ENCODE measurements at regions not wholly inside any gene's neighbourhood (a gene's known extent, or its start where the extent isn't known, plus 50 kb on each side); places are given as distances from the start of the nearest gene placed in this dataset.

DNA sequence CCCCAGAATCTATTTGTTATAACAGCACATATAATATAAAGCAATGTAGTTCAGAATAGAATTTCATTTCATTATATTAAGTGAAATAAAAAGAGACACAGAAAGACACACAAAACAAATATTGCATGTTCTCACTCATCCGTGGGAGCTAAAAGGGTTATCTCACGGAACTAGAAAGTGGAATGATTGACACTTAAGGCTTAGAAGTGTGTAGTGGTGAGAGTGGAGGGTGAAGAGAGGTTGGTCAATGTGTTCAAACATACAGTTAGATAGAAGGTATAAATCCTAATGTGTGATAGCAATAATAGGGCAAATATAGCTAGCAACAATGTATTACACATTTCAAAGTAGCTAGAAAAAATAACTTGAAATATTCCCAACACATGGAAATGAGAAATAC, 1001.7 kb upstream of the TMPRSS15 start:
- no peak overlapping the region for H3K4me3 ChIP-seq (ENCODE audit: low read length)
- H3K36me3 ChIP-seq (ENCODE audit: insufficient read depth, low read length), result no peaks in the 10 kb centered on the region
- H3K9ac ChIP-seq (ENCODE audit: low read depth, low read length), result no peak overlapping the region
- H3K4me2 ChIP-seq (ENCODE audit: low read length), result no peak overlapping the region
- H3K27me3 ChIP-seq (ENCODE audit: control insufficient read depth, insufficient read depth, low read length), result no peaks in the 10 kb centered on the region
- H3K4me1 ChIP-seq (ENCODE audit: control insufficient read depth, insufficient read depth, low read length), result no peaks in the 10 kb centered on the region
- H3K9me3 ChIP-seq (replicated peaks; ENCODE audit: low read length), result no peaks in the 10 kb centered on the region

DNA sequence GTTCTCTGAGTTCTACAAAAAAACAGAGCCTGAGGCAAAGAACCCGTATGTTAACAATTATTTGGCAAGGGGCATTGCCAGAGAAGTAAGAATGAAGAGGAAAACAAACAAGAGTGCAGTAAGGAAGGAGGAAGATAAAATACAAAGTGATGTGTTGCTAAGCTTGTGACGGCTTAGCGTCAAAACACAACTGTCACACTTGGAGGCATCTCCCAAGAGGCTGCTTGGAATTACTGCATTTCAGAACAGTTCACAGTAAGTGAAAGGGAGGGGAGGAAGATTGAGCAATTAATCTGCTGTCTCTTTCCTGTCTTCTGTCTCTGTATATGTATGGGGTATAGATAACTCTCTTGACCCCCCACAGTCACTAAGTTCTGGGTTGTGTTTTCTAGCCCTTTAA, 1017.0 kb upstream of the TMPRSS15 start:
- H3K9me3 ChIP-seq (replicated peaks; ENCODE audit: low read length), result no peaks in the 10 kb centered on the region
- no peaks in the 10 kb centered on the region for H3K36me3 ChIP-seq (ENCODE audit: insufficient read depth, low read length)
- H3K4me1 ChIP-seq (ENCODE audit: control insufficient read depth, insufficient read depth, low read length), result no peaks in the 10 kb centered on the region
- H3K9ac ChIP-seq (ENCODE audit: low read depth, low read length), result no peak overlapping the region
- H3K4me3 ChIP-seq (ENCODE audit: low read length), result no peak overlapping the region
- no peak overlapping the region for H3K4me2 ChIP-seq (ENCODE audit: low read length)
- no peaks in the 10 kb centered on the region for H3K27me3 ChIP-seq (ENCODE audit: control insufficient read depth, insufficient read depth, low read length)

DNA sequence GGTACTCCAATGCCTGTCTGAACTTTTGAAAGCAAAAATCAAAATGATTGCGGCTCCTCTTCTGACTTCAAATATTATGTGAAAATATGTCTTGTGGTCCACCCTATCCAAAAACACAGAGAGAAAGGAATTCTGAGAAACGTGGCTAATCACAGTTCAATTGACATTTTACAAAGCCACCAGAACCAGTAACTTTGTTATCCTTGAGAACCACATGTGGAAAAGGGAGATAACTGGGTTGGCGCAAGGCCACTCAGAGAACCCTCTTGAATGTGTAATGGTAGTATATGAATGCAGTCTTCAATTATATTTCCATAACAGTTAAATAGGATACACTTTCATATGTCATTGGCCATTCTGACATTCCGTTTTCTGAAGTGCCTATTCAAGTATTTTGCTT, 1030.0 kb upstream of the TMPRSS15 start:
- Histone ChIP-seq H3K4me2 (ENCODE audit: low read length) (no peak overlapping the region), H3K36me3 (ENCODE audit: insufficient read depth, low read length) (no peaks in the 10 kb centered on the region), H3K4me3 (ENCODE audit: low read length) (no peak overlapping the region), H3K9me3 (replicated peaks; ENCODE audit: low read length) (no peaks in the 10 kb centered on the region), H3K27me3 (ENCODE audit: control insufficient read depth, insufficient read depth, low read length) (no peaks in the 10 kb centered on the region), H3K9ac (ENCODE audit: low read depth, low read length) (no peak overlapping the region), H3K4me1 (ENCODE audit: control insufficient read depth, insufficient read depth, low read length) (no peaks in the 10 kb centered on the region)

DNA sequence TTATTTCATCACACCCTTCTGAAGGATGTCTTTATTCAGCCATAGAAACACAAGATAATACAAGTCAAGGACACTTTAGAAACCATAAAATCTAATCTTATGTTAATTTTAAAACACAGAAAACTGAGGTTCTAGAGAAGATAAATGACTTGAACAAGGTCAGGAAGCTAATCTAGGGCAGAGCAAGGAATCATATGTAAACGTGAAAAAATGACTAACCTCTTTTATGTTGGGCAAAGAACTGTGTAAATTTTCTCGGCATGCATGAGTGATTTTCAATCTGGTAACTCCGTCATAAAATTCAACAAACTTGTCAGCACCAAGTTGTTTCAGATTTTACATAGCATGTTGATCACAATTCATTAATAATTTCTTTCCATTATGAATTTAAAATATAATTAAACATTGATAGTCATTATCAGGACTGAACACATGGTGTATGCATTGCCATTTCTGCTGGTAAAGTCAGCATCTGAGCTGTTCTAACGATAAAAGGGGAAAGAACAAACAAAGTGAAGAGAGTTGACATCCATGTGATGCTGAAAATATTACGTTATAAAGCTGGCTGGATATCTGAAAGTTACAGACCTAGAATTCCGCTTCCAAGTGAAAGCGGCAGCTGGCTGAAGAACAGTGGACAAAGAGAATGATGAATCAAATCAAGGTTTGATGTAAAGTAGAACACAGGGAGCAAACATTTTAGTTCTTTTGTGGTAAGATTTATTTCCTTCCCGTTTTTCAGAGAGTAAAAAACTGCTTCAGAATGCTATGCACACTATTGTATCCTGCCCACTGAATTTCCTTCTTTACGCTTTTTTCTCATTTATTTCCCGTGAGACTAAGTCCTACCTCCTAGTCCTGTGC, 1037.4 kb upstream of the TMPRSS15 start:
- peaks cover 7% of the 10 kb centered on the region for H3K4me1 ChIP-seq (ENCODE audit: control insufficient read depth, insufficient read depth, low read length)
- no peaks in the 10 kb centered on the region for H3K27me3 ChIP-seq (ENCODE audit: control insufficient read depth, insufficient read depth, low read length)
- H3K9ac ChIP-seq (ENCODE audit: low read depth, low read length), result no peak overlapping the region
- no peaks in the 10 kb centered on the region for H3K9me3 ChIP-seq (replicated peaks; ENCODE audit: low read length)
- no peaks in the 10 kb centered on the region for H3K36me3 ChIP-seq (ENCODE audit: insufficient read depth, low read length)
- H3K4me2 ChIP-seq (ENCODE audit: low read length), result peak overlapping the region; percentile 51
- peak overlapping the region; percentile 39 for H3K4me3 ChIP-seq (ENCODE audit: low read length)

DNA sequence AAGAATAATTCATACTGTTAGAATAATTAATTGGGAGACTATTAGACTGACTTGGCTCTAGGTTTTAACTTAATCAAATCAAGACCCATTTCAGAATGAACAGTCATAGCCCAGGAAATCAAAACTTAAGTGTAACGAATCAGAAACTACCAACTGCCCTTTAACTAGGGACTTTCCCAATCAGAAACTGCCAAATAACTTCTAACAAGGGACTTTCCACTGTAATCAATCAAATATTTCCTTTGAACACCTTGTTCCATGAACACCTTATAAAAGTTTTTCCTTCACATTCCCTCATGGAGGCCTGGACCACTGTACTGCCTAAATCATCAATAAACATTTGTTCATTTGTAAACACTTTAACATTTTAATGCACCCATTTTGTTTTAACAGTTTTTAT, 1054.7 kb upstream of the TMPRSS15 start:
- H3K9me3 ChIP-seq (replicated peaks; ENCODE audit: low read length), result no peaks in the 10 kb centered on the region
- no peaks in the 10 kb centered on the region for H3K27me3 ChIP-seq (ENCODE audit: control insufficient read depth, insufficient read depth, low read length)
- H3K36me3 ChIP-seq (ENCODE audit: insufficient read depth, low read length), result no peaks in the 10 kb centered on the region
- no peak overlapping the region for H3K9ac ChIP-seq (ENCODE audit: low read depth, low read length)
- H3K4me3 ChIP-seq (ENCODE audit: low read length), result no peak overlapping the region
- no peak overlapping the region for H3K4me2 ChIP-seq (ENCODE audit: low read length)
- peaks cover 10% of the 10 kb centered on the region for H3K4me1 ChIP-seq (ENCODE audit: control insufficient read depth, insufficient read depth, low read length)

DNA sequence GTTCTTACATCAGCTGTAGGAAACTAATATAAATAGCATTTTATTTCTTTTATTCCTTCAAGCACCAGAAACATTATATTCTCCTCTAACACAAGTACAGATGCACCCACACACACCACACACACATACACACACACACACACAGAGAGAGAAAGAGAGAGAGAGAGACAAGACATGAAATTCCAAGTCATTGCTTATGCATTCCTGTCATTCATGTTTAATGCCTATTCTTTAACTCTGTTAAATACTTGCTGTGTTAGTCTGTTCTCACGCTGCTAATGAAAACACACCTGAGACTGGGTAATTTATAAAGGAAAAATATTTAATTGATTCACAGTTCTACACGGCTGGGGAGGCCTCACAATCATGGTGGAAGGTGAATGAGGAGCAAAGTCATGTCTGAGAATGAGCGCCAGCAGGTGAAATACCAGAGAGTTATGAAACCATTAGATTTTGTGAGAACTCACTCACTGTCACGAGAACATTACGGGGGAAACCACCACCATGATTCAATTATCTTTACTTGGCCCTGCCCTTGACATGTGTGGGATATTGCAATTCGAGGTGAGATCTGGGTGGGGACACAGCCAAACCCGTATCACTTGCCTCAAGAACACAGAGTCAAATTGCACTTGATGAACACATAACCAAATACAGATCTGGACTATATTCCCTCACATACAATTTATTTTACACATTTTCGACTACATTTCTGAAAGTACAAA, 1058.1 kb upstream of the TMPRSS15 start:
- Histone ChIP-seq H3K36me3 (ENCODE audit: insufficient read depth, low read length) (no peaks in the 10 kb centered on the region), H3K4me2 (ENCODE audit: low read length) (no peak overlapping the region), H3K9me3 (replicated peaks; ENCODE audit: low read length) (no peaks in the 10 kb centered on the region), H3K27me3 (ENCODE audit: control insufficient read depth, insufficient read depth, low read length) (no peaks in the 10 kb centered on the region), H3K4me1 (ENCODE audit: control insufficient read depth, insufficient read depth, low read length) (peaks cover 10% of the 10 kb centered on the region), H3K9ac (ENCODE audit: low read depth, low read length) (no peak overlapping the region), H3K4me3 (ENCODE audit: low read length) (no peak overlapping the region)

DNA sequence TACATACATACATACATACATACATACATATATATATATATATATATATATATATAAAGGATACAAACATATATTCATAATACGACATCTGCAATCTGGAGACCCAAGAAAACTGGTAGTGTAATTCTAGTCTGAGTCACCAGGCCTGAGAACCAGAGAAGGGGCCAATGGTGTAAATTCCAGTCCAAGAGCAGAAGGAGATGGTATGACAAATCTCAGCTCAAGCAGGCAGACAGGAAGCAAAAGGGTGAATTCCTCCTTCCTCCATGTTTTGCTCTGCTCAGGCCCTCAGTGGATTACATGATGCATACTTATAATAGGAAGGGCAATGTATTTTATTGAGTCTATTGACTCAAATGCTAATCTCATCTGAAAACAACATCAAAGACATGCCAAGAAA, 1060.4 kb upstream of the TMPRSS15 start:
- no peaks in the 10 kb centered on the region for H3K27me3 ChIP-seq (ENCODE audit: control insufficient read depth, insufficient read depth, low read length)
- H3K4me1 ChIP-seq (ENCODE audit: control insufficient read depth, insufficient read depth, low read length), result peaks cover 11% of the 10 kb centered on the region
- no peak overlapping the region for H3K4me3 ChIP-seq (ENCODE audit: low read length)
- H3K36me3 ChIP-seq (ENCODE audit: insufficient read depth, low read length), result no peaks in the 10 kb centered on the region
- H3K9ac ChIP-seq (ENCODE audit: low read depth, low read length), result no peak overlapping the region
- no peak overlapping the region for H3K4me2 ChIP-seq (ENCODE audit: low read length)
- H3K9me3 ChIP-seq (replicated peaks; ENCODE audit: low read length), result no peaks in the 10 kb centered on the region

DNA sequence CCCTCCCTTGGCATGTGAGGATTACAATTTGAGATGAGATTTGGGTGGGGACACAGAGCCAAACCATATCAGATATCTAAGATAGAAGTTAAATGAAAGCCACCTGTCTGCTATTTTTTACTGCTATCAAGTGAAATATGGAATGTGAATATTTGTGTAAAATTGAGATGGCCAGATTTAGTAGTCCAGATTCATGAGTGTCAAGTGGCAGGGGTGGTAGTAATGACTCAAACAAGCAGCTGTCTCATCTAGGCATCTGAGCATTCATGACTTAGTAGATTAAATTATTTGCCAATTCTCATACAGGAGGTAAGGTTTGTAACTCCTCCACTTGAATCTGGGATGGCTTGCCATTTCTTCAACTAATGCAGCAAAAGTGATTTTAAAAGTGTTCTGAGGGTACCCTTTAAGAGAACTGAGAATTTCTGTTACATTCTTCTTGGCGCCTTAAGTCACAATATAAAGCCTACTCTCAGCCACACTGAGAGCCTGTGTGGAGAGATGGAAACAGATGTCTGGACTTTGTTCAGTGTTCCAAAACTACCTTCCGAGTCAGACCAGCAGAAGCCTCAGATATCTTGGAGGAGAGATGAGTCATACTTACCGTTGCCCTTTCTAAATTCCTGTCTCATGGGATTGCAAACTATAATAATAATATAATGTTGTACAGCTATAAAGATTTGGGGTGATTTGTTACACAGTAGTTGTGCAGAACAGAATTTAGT, 1065.6 kb upstream of the TMPRSS15 start:
- H3K4me2 ChIP-seq (ENCODE audit: low read length), result no peak overlapping the region

DNA sequence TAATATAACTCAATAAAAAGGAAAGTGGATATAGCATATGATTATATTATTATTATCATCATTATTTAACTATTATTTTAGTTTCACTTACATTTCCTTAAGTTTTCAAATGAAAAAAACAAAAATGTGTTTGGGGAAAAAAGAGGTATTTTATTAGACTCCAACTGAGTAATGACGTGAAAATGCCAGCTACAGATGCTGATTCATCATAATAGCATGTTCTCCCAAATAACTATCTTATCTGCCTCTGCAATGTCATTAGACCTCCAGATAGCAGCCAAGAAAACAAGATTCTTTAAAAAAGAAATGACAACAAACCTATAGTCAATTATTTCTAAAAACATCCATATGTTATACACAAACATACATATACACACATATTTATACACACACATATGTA, 1071.9 kb upstream of the TMPRSS15 start:
- H3K9me3 ChIP-seq (replicated peaks; ENCODE audit: low read length), result peaks cover 3% of the 10 kb centered on the region

More for the DNA sequence above, 1065.6 kb upstream of the TMPRSS15 start:
- Histone ChIP-seq H3K9me3 (replicated peaks; ENCODE audit: low read length) (no peaks in the 10 kb centered on the region), H3K36me3 (ENCODE audit: insufficient read depth, low read length) (no peaks in the 10 kb centered on the region), H3K27me3 (ENCODE audit: control insufficient read depth, insufficient read depth, low read length) (no peaks in the 10 kb centered on the region), H3K4me3 (ENCODE audit: low read length) (no peak overlapping the region), H3K9ac (ENCODE audit: low read depth, low read length) (no peak overlapping the region), H3K4me1 (ENCODE audit: control insufficient read depth, insufficient read depth, low read length) (peaks cover 10% of the 10 kb centered on the region)

DNA sequence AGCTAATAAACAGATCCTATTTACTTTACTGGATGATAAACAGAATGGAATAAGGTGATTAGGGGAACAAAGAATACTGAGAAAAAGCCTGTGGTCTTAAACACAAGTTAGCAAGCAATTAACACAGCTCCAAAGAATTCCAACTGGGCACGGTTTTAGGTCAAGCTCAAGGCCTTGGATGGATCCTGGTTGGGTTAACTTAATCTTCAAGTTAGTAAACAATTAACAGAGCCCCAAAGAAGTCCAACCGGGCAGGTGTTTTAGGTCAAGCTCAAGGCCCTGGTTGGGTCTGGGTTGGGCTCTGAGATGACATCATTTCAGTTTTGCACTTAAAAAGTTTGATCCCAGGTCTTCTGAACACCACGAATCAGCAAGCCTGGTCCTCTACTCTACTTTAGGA, 1086.3 kb upstream of the TMPRSS15 start:
- Histone ChIP-seq H3K4me1 (ENCODE audit: control insufficient read depth, insufficient read depth, low read length) (no peaks in the 10 kb centered on the region), H3K9ac (ENCODE audit: low read depth, low read length) (no peak overlapping the region), H3K9me3 (replicated peaks; ENCODE audit: low read length) (no peaks in the 10 kb centered on the region), H3K4me3 (ENCODE audit: low read length) (no peak overlapping the region), H3K27me3 (ENCODE audit: control insufficient read depth, insufficient read depth, low read length) (no peaks in the 10 kb centered on the region), H3K36me3 (ENCODE audit: insufficient read depth, low read length) (no peaks in the 10 kb centered on the region), H3K4me2 (ENCODE audit: low read length) (no peak overlapping the region)

More for the DNA sequence above, 1071.9 kb upstream of the TMPRSS15 start:
- Histone ChIP-seq H3K4me3 (ENCODE audit: low read length) (no peak overlapping the region), H3K9ac (ENCODE audit: low read depth, low read length) (peak overlapping the region; percentile 68), H3K4me2 (ENCODE audit: low read length) (peak overlapping the region; percentile 69), H3K36me3 (ENCODE audit: insufficient read depth, low read length) (no peaks in the 10 kb centered on the region), H3K4me1 (ENCODE audit: control insufficient read depth, insufficient read depth, low read length) (peaks cover 13% of the 10 kb centered on the region), H3K27me3 (ENCODE audit: control insufficient read depth, insufficient read depth, low read length) (no peaks in the 10 kb centered on the region)

DNA sequence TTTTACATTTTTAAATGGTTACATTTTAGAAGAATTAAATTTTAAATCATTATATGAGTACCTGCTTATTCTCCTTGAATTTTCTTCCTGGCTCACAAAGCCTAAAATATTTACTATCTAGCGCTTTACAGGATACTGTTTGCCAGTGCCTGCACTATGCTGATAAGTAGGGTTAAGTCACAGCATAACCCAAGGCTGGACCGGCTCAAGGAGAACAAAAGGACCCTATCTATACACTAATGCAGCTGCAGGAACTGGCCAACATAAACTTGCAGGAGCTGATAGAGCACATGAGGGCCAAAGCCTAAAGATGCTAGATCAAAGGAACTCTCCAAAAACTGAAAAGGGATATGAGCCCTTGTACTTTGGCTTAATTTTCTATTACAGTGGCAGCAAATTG, 1086.9 kb upstream of the TMPRSS15 start:
- Histone ChIP-seq H3K4me1 (ENCODE audit: control insufficient read depth, insufficient read depth, low read length) (no peaks in the 10 kb centered on the region), H3K27me3 (ENCODE audit: control insufficient read depth, insufficient read depth, low read length) (no peaks in the 10 kb centered on the region), H3K9ac (ENCODE audit: low read depth, low read length) (no peak overlapping the region), H3K4me3 (ENCODE audit: low read length) (no peak overlapping the region), H3K9me3 (replicated peaks; ENCODE audit: low read length) (no peaks in the 10 kb centered on the region), H3K36me3 (ENCODE audit: insufficient read depth, low read length) (no peaks in the 10 kb centered on the region), H3K4me2 (ENCODE audit: low read length) (no peak overlapping the region)

Data from skeletal muscle satellite cell (primary cell).